ENCODE measurements at regions not wholly inside any gene's neighbourhood (a gene's known extent, or its start where the extent isn't known, plus 50 kb on each side); places are given as distances from the start of the nearest gene placed in this dataset. TPM values are rescaled to one million over a fixed set of nuclear protein-coding genes. Genes with fewer than 3 reads are reported as not detected.

Small RNA genes in the stretch of these regions (small RNA-seq; reads per million reads assigned to genes)
- not detected for gene RNU6-617P

Data from K562 (cell line).